SK-N-SH (cell line): ENCODE measurements at regions not wholly inside any gene's neighbourhood (a gene's known extent, or its start where the extent isn't known, plus 50 kb on each side); places are given as distances from the start of the nearest gene placed in this dataset.

ENCODE experiments used
- CTCF ChIA-PET: fragments of 300-600, 350-600 bp; formaldehyde crosslinking; extraction: SDS; loops from one replicate; lab custom pipeline; 2021; lab: Yijun Ruan, JAX
- POLR2A ChIA-PET: fragments of 350-600 bp; sonication (Branson Sonifier 250); formaldehyde crosslinking; extraction: SDS; loops from one replicate; lab custom pipeline; 2020; ENCODE audit warnings: antibody characterized with exemption, inconsistent platforms; lab: Yijun Ruan, JAX
- DNase-seq: peaks from one replicate; pipeline ENCODE4 v3.0.0; 2012
- H2AFZ ChIP-seq: fragments of 200-600 bp; sonication (generic); 2 replicates; pipeline ENCODE4 v1.8.1; 2016; ENCODE audit warnings: antibody characterized with exemption, mild to moderate bottlenecking, low read depth
- H3F3A ChIP-seq: fragments of 200-600 bp; sonication (generic); replicated peaks from 2 replicates; pipeline ENCODE3; 2016; ENCODE audit warnings: antibody characterized with exemption, mild to moderate bottlenecking; ENCODE audit not compliant: insufficient read depth
- H3K27ac ChIP-seq, 2 experiments: fragments of 200-500 bp in 1 of 2; fragments of 200-600 bp in 1 of 2; sonication (Bioruptor generic) in 1 of 2; sonication (generic), shearing (Covaris generic) in 1 of 2; 2 replicates each; pipeline versions ENCODE4 v1.5.1 to v1.6.1; 2014 to 2016; ENCODE audit warnings: low read depth in 2 of 2, inconsistent platforms in 1 of 2, low read length in 1 of 2, mild to moderate bottlenecking in 1 of 2, mixed read lengths in 1 of 2
- H3K27me3 ChIP-seq: fragments of 200-600 bp; sonication (generic), shearing (Covaris generic); 2 replicates; pipeline ENCODE4 v1.6.1; 2016; ENCODE audit warnings: mixed run types; ENCODE audit not compliant: insufficient read depth
- H3K36me3 ChIP-seq, 2 experiments: fragments of 200-500 bp in 1 of 2; fragments of 200-600 bp in 1 of 2; sonication (Bioruptor generic) in 1 of 2; sonication (generic) in 1 of 2; replicated peaks in 1 of 2; 2 replicates each; pipeline versions ENCODE3 to v1.5.1; 2014 to 2016; ENCODE audit warnings: low read length in 1 of 2, mild to moderate bottlenecking in 1 of 2; ENCODE audit not compliant: insufficient read depth in 2 of 2, control insufficient read depth in 1 of 2
- H3K4me1 ChIP-seq, 2 experiments: fragments of 200-500 bp in 1 of 2; fragments of 200-600 bp in 1 of 2; sonication (Bioruptor generic) in 1 of 2; sonication (generic), shearing (Covaris generic) in 1 of 2; 2 replicates each; pipeline versions ENCODE4 v1.5.1 to v1.6.1; 2014 to 2016; ENCODE audit warnings: low read depth in 1 of 2, low read length in 1 of 2, mixed run types in 1 of 2; ENCODE audit not compliant: insufficient read depth in 2 of 2, control insufficient read depth in 1 of 2
- H3K4me2 ChIP-seq: fragments of 200-600 bp; sonication (generic), shearing (Covaris generic); 2 replicates; pipeline ENCODE4 v1.6.1; 2017; ENCODE audit warnings: mixed run types
- H3K4me3 ChIP-seq, 2 experiments: fragments of 200-500 bp in 1 of 2; fragments of 200-600 bp in 1 of 2; sonication (Bioruptor generic) in 1 of 2; sonication (generic), shearing (Covaris generic) in 1 of 2; 2 replicates each; pipeline versions ENCODE4 v1.5.1 to v1.8.1; 2014 to 2016; ENCODE audit warnings: low read depth in 2 of 2, inconsistent platforms in 1 of 2, low read length in 1 of 2, mild to moderate bottlenecking in 1 of 2, mixed read lengths in 1 of 2, moderate library complexity in 1 of 2
- H3K79me2 ChIP-seq: fragments of 200-600 bp; sonication (generic); 2 replicates; pipeline ENCODE4 v1.8.1; 2017; ENCODE audit warnings: mild to moderate bottlenecking; ENCODE audit not compliant: insufficient read depth
- H3K9ac ChIP-seq: fragments of 200-600 bp; sonication (generic); 2 replicates; pipeline ENCODE4 v1.6.1; 2017; ENCODE audit warnings: mixed run types
- H3K9me2 ChIP-seq: fragments of 200-600 bp; sonication (generic); 2 replicates; pipeline ENCODE4 v1.6.1; 2017; ENCODE audit warnings: mixed run types
- H3K9me3 ChIP-seq: fragments of 200-600 bp; sonication (generic); 2 replicates; pipeline ENCODE4 v1.6.1; 2017; ENCODE audit warnings: mixed run types, mild to moderate bottlenecking, moderate library complexity
- H4K20me1 ChIP-seq: fragments of 200-600 bp; sonication (generic); 2 replicates; pipeline ENCODE4 v1.6.1; 2017; ENCODE audit warnings: mild to moderate bottlenecking, mixed run types; ENCODE audit not compliant: insufficient read depth
- CHD2 ChIP-seq: fragments of 150-350 bp; IDR thresholded peaks from 2 replicates; pipeline ENCODE4 v1.6.1; 2018; ENCODE audit warnings: low read length; ENCODE audit not compliant: partially characterized antibody
- ELF1 ChIP-seq: IDR thresholded peaks from 2 replicates; pipeline ENCODE4 v1.4.0; 2012
- EZH2phosphoT487 ChIP-seq: fragments of 200-600 bp; sonication (generic); IDR thresholded peaks from 2 replicates; pipeline ENCODE4 v1.6.1; 2017; ENCODE audit warnings: low read depth, mixed run types, mild to moderate bottlenecking, antibody characterized with exemption, moderate library complexity, borderline replicate concordance
- FOXJ3 ChIP-seq: sonication (generic); formaldehyde crosslinking; IDR thresholded peaks from 2 replicates; pipeline ENCODE4 v1.5.1; 2020; ENCODE audit warnings: mild to moderate bottlenecking, missing genetic modification reagents
- FOXM1 ChIP-seq: IDR thresholded peaks from 2 replicates; pipeline ENCODE4 v1.4.0; 2012; ENCODE audit warnings: low read depth, mild to moderate bottlenecking
- GABPA ChIP-seq: IDR thresholded peaks from 2 replicates; pipeline ENCODE4 v1.4.0; 2012; ENCODE audit warnings: low read depth, mild to moderate bottlenecking
- GATA2 ChIP-seq: sonication (generic); formaldehyde crosslinking; IDR thresholded peaks from 2 replicates; pipeline ENCODE4 v1.5.0; 2020; ENCODE audit warnings: mild to moderate bottlenecking, missing genetic modification reagents
- JUND ChIP-seq: IDR thresholded peaks from 2 replicates; pipeline ENCODE4 v1.4.0; 2012
- MXI1 ChIP-seq: IDR thresholded peaks from 2 replicates; pipeline ENCODE4 v1.6.1; 2012; ENCODE audit warnings: mild to moderate bottlenecking, low read depth, low read length, improper control_type of control experiment
- NFIC ChIP-seq: IDR thresholded peaks from 2 replicates; pipeline ENCODE4 v1.4.0; 2012; ENCODE audit warnings: borderline replicate concordance
- NRF1 ChIP-seq: IDR thresholded peaks from 2 replicates; pipeline ENCODE4 v1.6.1; 2012; ENCODE audit warnings: low read depth, mild to moderate bottlenecking, low read length
- PBX3 ChIP-seq: IDR thresholded peaks from 2 replicates; pipeline ENCODE4; 2012
- RFX5 ChIP-seq: IDR thresholded peaks from 2 replicates; pipeline ENCODE4 v1.6.1; 2012; ENCODE audit warnings: mild to moderate bottlenecking, improper control_type of control experiment, low read length
- RXRA ChIP-seq: IDR thresholded peaks from 2 replicates; pipeline ENCODE4 v1.4.0; 2012; ENCODE audit warnings: low read depth, mild to moderate bottlenecking, borderline replicate concordance
- SIN3A ChIP-seq: IDR thresholded peaks from 2 replicates; pipeline ENCODE4 v1.6.1; 2012; ENCODE audit warnings: low read depth, mild to moderate bottlenecking, low read length, moderate library complexity, borderline replicate concordance
- SMC3 ChIP-seq: IDR thresholded peaks from 2 replicates; pipeline ENCODE4 v1.6.1; 2012; ENCODE audit warnings: low read depth, low read length, improper control_type of control experiment
- TCF12 ChIP-seq: IDR thresholded peaks from 2 replicates; pipeline ENCODE4 v1.4.0; 2012
- YY1 ChIP-seq: IDR thresholded peaks from 2 replicates; pipeline ENCODE4 v1.4.0; 2012; ENCODE audit warnings: low read depth, mild to moderate bottlenecking
- ZBTB33 ChIP-seq: IDR thresholded peaks from 2 replicates; pipeline ENCODE4 v1.4.0; 2012; ENCODE audit warnings: low read depth, borderline replicate concordance
- WGBS: methylation state at CpG from one replicate; pipeline ENCODE4 v1.1.6; 2017; ENCODE audit warnings: low lambda C conversion rate; 5-methylcytosine and 5-hydroxymethylcytosine counted together

GRCh38 chr5:166433679-166434078 lies 1857.8 kb upstream of the WWC1 start:
- Histone ChIP-seq H3K27me3 (no peaks in the 10 kb centered on the region), H3F3A (no peaks in the 10 kb centered on the region), H3K4me1 (no peaks in the 10 kb centered on the region), H4K20me1 (no peaks in the 10 kb centered on the region), H3K36me3 (no peaks in the 10 kb centered on the region), H3K9me2 (no peaks in the 10 kb centered on the region), H3K9me3 (no peaks in the 10 kb centered on the region), H2AFZ (no peak overlapping the region), H3K4me3 (no peak overlapping the region; a peak in 1 of 4 replicates), H3K9ac (no peak overlapping the region), H3K27ac (no peak overlapping the region), H3K79me2 (no peaks in the 10 kb centered on the region), H3K4me2 (no peak overlapping the region)
- POLR2A ChIA-PET: no interaction called here
- no peak for TF ChIP-seq SMC3
- 30% methylated on average over 5 of the region's 5 CpGs for whole genome bisulfite sequencing
- CTCF ChIA-PET: no interaction called here
- DNase-seq: no peak

GRCh38 chr5:166436872-166437271 lies 1854.6 kb upstream of the WWC1 start:
- Histone ChIP-seq H3K36me3 (no peaks in the 10 kb centered on the region), H3K9me3 (no peaks in the 10 kb centered on the region), H3F3A (no peaks in the 10 kb centered on the region), H3K9me2 (no peaks in the 10 kb centered on the region), H3K9ac (no peak overlapping the region), H3K27me3 (no peaks in the 10 kb centered on the region), H4K20me1 (no peaks in the 10 kb centered on the region), H3K79me2 (no peaks in the 10 kb centered on the region), H3K4me2 (no peak overlapping the region), H2AFZ (no peak overlapping the region), H3K27ac (no peak overlapping the region), H3K4me3 (no peak overlapping the region), H3K4me1 (no peaks in the 10 kb centered on the region)
- DNase-seq: no peak
- TF ChIP-seq RFX5 (no peak), MXI1 (no peak), FOXM1 (no peak), PBX3 (no peak), RXRA (no peak), NFIC (no peak), GABPA (no peak), CHD2 (no peak), EZH2phosphoT487 (no peak), ZBTB33 (no peak), FOXJ3 (CRISPR knock-in tag) (no peak), GATA2 (no peak), SIN3A (no peak), ELF1 (no peak), JUND (no peak), YY1 (no peak), SMC3 (no peak), TCF12 (no peak), NRF1 (no peak)
- ChIA-PET POLR2A (no interaction called here), CTCF (no interaction called here)
- 15% methylated on average over 3 of the region's 3 CpGs for WGBS
